ENCODE measurements at regions not wholly inside any gene's neighbourhood (a gene's known extent, or its start where the extent isn't known, plus 50 kb on each side); places are given as distances from the start of the nearest gene placed in this dataset.
"Not testable (repeated sequence)": the region's sequence is repeated elsewhere in the genome, so short reads cannot be mapped to it uniquely, and the experiment has no call there.

GRCh38 chr5:13045897-13046551 lies 898.5 kb downstream of the DNAH5 start:
- DNase-seq (ENCODE audit: low spot score) = no peak

GRCh38 chr5:13034061-13034460 lies 910.4 kb downstream of the DNAH5 start:
- no peak for DNase-seq (ENCODE audit: low spot score)

- no peak for DNase-seq (ENCODE audit: low spot score)
These were observed 915.3 kb downstream of the DNAH5 start for GRCh38 chr5:13029211-13029610.

GRCh38 chr5:13027874-13028273 lies 916.6 kb downstream of the DNAH5 start:
- DNase-seq (ENCODE audit: low spot score) = no peak

GRCh38 chr5:13019729-13020128 lies 924.8 kb downstream of the DNAH5 start:
- no peak for DNase-seq (ENCODE audit: low spot score)

DNA sequence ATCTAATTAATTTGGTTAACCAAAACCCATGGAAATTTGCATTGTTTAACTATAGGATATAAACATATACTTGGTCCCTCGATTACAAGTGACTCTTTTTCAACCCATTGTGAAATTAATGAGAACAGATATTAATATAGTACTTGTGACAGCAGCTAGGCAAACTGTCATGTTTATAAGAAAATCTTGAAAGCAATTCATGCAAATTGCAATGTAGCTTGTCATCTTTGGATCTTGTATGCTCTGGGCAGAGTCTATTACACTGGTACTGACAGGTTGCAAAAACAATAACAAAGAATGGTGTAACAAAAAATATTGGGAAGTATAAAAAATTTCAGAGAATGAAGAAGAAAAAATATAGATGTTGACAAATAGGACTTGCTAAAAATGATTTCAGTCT lies 941.0 kb downstream of the DNAH5 start:
- no peak for DNase-seq (ENCODE audit: low spot score)

- no peak for DNase-seq (ENCODE audit: low spot score)
These were observed 944.8 kb downstream of the DNAH5 start for GRCh38 chr5:12999667-13000066.

DNA sequence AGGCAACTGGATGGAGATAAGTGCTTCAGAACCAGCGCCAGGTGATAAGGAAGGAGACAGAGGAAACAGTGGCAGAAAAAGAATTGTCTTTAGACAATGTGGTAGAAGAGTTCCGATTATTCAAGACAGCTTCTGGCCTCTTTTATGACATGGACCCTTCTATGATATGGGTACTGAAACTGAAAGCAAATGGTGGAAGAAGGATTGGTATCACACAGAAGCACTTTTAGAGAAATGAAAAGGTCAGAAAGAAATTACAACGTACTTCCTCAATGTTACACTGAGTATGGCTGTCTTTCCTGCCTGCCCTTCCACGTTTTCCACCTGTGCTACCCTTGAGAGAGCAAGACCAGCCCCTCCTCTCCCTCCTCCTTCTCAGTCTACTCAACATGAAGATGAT lies 959.3 kb downstream of the DNAH5 start:
- DNase-seq (ENCODE audit: low spot score) = no peak

DNA sequence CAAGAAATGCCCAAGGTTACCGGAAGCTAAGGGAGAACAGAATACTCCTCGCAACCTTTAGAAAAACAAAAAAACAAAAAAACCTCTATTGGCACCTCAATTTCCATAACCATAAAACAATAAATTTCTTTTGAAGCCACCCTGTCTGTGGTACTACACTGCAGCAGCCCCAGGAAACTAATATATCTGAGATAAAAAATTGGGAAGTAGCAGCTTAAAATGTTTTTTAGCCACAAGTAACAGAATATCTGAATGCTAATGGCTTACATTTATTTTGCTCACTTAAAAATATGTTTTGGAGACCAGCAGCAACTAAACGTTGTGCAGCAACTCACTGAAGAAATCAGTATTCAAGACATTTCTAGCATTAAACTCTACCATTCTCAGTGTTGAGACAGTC lies 969.6 kb downstream of the DNAH5 start:
- no peak for DNase-seq (ENCODE audit: low spot score)

GRCh38 chr5:12965804-12966203 lies 978.7 kb downstream of the DNAH5 start:
- DNase-seq (ENCODE audit: low spot score) = no peak

- DNase-seq (ENCODE audit: low spot score) = no peak
These were observed 984.8 kb downstream of the DNAH5 start for GRCh38 chr5:12959713-12960112.

DNA sequence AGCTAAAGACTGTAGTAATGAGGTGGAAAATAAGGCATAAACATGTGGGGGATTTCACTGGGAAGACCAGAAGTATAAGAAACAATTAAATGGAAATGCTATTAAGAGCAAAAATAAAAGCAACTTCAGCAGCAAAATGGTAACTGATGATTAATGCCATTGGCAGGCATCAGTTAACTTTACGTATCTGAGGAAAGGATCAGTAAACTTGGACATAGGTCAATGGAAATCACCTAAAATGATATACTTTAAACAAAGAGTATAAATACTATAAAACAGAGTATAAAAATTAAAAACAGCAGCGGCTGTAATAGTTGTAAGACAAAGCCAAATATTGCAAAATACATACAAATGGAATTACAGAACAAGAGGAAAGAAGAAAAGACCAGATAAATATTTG lies 992.1 kb downstream of the DNAH5 start:
- DNase-seq (ENCODE audit: low spot score) = no peak

GRCh38 chr5:12951846-12952245 lies 992.6 kb downstream of the DNAH5 start:
- DNase-seq (ENCODE audit: low spot score) = no peak

GRCh38 chr5:12947379-12947778 lies 997.1 kb downstream of the DNAH5 start:
- DNase-seq (ENCODE audit: low spot score) = no peak

- not testable (repeated sequence) for DNase-seq (ENCODE audit: low spot score)
These were observed 999.0 kb downstream of the DNAH5 start for GRCh38 chr5:12945477-12945876.

DNA sequence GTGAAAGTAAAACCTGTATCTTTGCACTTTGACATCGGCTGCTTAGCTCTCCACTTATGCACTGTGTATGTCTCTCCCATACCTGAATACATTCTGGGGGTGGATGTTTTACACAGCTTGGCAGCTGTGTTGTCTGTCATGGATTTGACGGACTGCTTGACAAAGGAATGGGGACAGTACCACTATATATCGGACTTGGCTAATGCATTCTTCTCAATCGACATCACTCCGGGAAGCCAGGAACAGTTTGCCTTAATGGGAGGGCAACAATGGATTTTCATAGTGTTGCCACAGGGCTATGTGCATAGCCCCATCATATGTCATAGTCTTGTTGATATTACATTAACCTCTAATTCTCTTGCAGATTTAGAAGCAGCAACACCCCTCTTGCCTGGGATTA lies 1008.3 kb downstream of the DNAH5 start:
- DNase-seq (ENCODE audit: low spot score) = no peak

GRCh38 chr5:12934722-12935121 lies 1009.8 kb downstream of the DNAH5 start:
- DNase-seq (ENCODE audit: low spot score) = no peak

DNA sequence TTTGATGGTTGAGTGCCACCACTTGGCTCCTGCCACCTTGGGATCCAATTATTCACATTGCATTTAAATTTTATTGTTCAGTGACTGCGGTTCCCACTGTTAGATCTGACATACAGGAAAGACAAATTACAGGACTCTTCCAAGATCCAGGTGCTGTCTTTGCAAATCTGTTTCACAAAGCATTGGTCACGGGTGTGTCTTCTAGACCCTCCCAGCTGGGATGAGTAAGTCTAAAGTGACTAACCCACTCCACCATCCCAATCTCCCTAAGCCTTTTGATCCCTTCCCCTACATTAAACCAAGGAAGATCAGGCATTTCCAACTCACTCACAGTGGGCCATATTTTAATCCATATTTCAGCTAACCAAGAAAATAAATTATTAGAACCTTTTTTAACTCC lies 1016.3 kb upstream of the CTNND2 start:
- DNase-seq (ENCODE audit: low spot score) = no peak

- DNase-seq (ENCODE audit: low spot score) = no peak
These were observed 1006.9 kb upstream of the CTNND2 start for GRCh38 chr5:12911156-12911555.

DNA sequence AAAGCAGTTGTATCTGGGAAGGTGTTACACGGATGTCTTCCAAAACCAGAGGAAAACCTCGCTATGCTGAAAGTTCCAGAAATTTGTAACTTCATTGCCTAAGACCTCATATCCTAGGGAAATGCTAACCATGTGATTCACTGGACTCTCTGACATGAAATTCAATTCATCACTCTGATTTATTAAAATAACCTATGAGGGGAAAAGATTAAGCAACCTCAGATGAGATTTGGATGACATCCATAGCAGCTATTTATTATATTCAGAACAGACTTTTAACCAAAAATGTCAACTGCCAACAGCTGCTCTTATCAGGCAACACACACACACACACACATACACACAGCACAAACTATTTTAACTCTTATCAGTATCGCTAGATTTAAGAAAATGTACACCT lies 1006.4 kb upstream of the CTNND2 start:
- no peak for DNase-seq (ENCODE audit: low spot score)

- DNase-seq (ENCODE audit: low spot score) = no peak
These were observed 998.4 kb upstream of the CTNND2 start for GRCh38 chr5:12902611-12903010.

- DNase-seq (ENCODE audit: low spot score) = no peak
These were observed 997.5 kb upstream of the CTNND2 start for GRCh38 chr5:12901696-12902095.

GRCh38 chr5:12896086-12896485 lies 991.8 kb upstream of the CTNND2 start:
- DNase-seq (ENCODE audit: low spot score) = no peak

DNA sequence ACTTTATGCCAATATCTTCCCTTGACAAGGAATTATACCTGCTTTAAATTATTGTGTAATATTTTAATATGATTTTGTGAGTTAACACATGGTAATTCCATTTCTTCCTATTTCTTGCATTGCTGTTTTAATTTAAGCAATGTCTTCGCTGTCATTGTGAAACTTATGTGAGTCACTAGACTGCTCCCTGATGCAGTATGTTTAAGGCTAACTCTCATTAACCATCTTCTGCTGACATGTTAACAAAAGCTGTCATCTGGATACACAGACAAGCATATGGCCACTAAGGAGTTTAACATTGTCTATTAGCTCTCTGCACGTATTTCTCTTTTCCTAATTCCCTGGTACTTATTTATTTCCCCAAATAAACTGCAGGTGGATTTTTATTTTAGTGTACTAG lies 980.8 kb upstream of the CTNND2 start:
- DNase-seq (ENCODE audit: low spot score) = no peak

GRCh38 chr5:12883395-12883794 lies 979.1 kb upstream of the CTNND2 start:
- DNase-seq (ENCODE audit: low spot score) = no peak

All from AG20443 (cell line).